Smooth muscle cell (in vitro differentiated cells): ENCODE measurements at regions not wholly inside any gene's neighbourhood (a gene's known extent, or its start where the extent isn't known, plus 50 kb on each side); places are given as distances from the start of the nearest gene placed in this dataset.

Experiments used
- DNase-seq: peaks from one replicate; lab custom pipeline; 2025; ENCODE audit not compliant: unreplicated experiment; lab: John Stamatoyannopoulos, UW
- H2AFZ ChIP-seq: fragments of 200-600 bp; sonication (generic); 2 replicates; pipeline ENCODE4 v1.6.0; 2016; ENCODE audit warnings: antibody characterized with exemption, low read depth, mild to moderate bottlenecking
- H3F3A ChIP-seq: fragments of 200-600 bp; sonication (generic); 2 replicates; pipeline ENCODE4 v1.6.0; 2017; ENCODE audit warnings: antibody characterized with exemption, low read depth
- H3K27ac ChIP-seq: fragments of 200-600 bp; sonication (generic); 2 replicates; pipeline ENCODE4 v1.5.1; 2016; ENCODE audit warnings: low read depth, mild to moderate bottlenecking
- H3K27me3 ChIP-seq: fragments of 200-600 bp; sonication (generic); 2 replicates; pipeline ENCODE4 v1.6.1; 2016; ENCODE audit warnings: low read depth, mild to moderate bottlenecking
- H3K36me3 ChIP-seq: fragments of 200-600 bp; sonication (generic); 2 replicates; pipeline ENCODE4 v1.5.1; 2016; ENCODE audit warnings: low read depth
- H3K4me1 ChIP-seq: fragments of 200-600 bp; sonication (generic); 2 replicates; pipeline ENCODE4 v1.5.1; 2016; ENCODE audit warnings: low read depth
- H3K4me2 ChIP-seq: fragments of 200-600 bp; sonication (generic); 2 replicates; pipeline ENCODE4 v1.6.0; 2016; ENCODE audit warnings: mild to moderate bottlenecking
- H3K4me3 ChIP-seq: fragments of 200-600 bp; sonication (generic); 2 replicates; pipeline ENCODE4 v1.5.1; 2016; ENCODE audit warnings: mild to moderate bottlenecking
- H3K79me2 ChIP-seq: fragments of 200-600 bp; sonication (generic); 2 replicates; pipeline ENCODE4 v1.6.0; 2016; ENCODE audit warnings: low read depth, mild to moderate bottlenecking
- H3K9ac ChIP-seq: fragments of 200-600 bp; sonication (generic); 2 replicates; pipeline ENCODE4 v1.6.0; 2016; ENCODE audit warnings: low read depth
- H3K9me3 ChIP-seq: fragments of 200-600 bp; sonication (generic); replicated peaks from 2 replicates; pipeline ENCODE4 v1.5.1; 2016; ENCODE audit warnings: low read depth
- H4K20me1 ChIP-seq: fragments of 200-600 bp; sonication (generic); 2 replicates; pipeline ENCODE4 v1.6.0; 2016; ENCODE audit warnings: low read depth
- CTCF ChIP-seq: fragments of 200-600 bp; sonication (generic); IDR thresholded peaks from 2 replicates; pipeline ENCODE4 v1.5.1; 2017; ENCODE audit warnings: borderline replicate concordance, mild to moderate bottlenecking, antibody characterized with exemption; ENCODE audit not compliant: insufficient read depth, poor library complexity, severe bottlenecking
- WGBS: methylation state at CpG from one replicate; pipeline ENCODE4 v1.1.7; 2016; ENCODE audit warnings: low lambda C conversion rate; 5-methylcytosine and 5-hydroxymethylcytosine counted together

- H3K79me2 ChIP-seq, result no peaks in the 10 kb centered on the region
- H3K9me3 ChIP-seq, result no peaks in the 10 kb centered on the region
- H3K27me3 ChIP-seq, result no peaks in the 10 kb centered on the region
- WGBS, result 75% methylated on average over 4 of the region's 4 CpGs
- DNase-seq, result no peak
- no peaks in the 10 kb centered on the region for H3K4me1 ChIP-seq
- no peak overlapping the region for H3K4me3 ChIP-seq
- no peak overlapping the region for H2AFZ ChIP-seq
- no peak for TF ChIP-seq CTCF
- no peaks in the 10 kb centered on the region for H3F3A ChIP-seq
- H3K9ac ChIP-seq, result no peak overlapping the region
- no peak overlapping the region for H3K27ac ChIP-seq
- no peaks in the 10 kb centered on the region for H4K20me1 ChIP-seq
- no peak overlapping the region for H3K4me2 ChIP-seq
- H3K36me3 ChIP-seq, result no peaks in the 10 kb centered on the region
Measured at GRCh38 chr1:116207126-116207735, 96.0 kb downstream of the MAB21L3 start.

GRCh38 chr1:116208136-116208535 lies 96.9 kb downstream of the MAB21L3 start:
- DNase-seq, result no peak
- no peaks in the 10 kb centered on the region for H3K9me3 ChIP-seq
- H3K36me3 ChIP-seq, result no peaks in the 10 kb centered on the region
- H3F3A ChIP-seq, result no peaks in the 10 kb centered on the region
- TF ChIP-seq CTCF, result no peak
- H2AFZ ChIP-seq, result no peak overlapping the region
- no peak overlapping the region for H3K9ac ChIP-seq
- H3K27me3 ChIP-seq, result no peaks in the 10 kb centered on the region
- H3K27ac ChIP-seq, result no peak overlapping the region
- no peaks in the 10 kb centered on the region for H3K4me1 ChIP-seq
- no peak overlapping the region for H3K4me2 ChIP-seq
- no peak overlapping the region for H3K4me3 ChIP-seq
- H3K79me2 ChIP-seq, result no peaks in the 10 kb centered on the region
- 90% methylated on average over 6 of the region's 6 CpGs for WGBS
- H4K20me1 ChIP-seq, result no peaks in the 10 kb centered on the region

GRCh38 chr1:116211294-116211693 lies 100.1 kb downstream of the MAB21L3 start:
- no peaks in the 10 kb centered on the region for H3K9me3 ChIP-seq
- no peaks in the 10 kb centered on the region for H3K79me2 ChIP-seq
- no peak overlapping the region for H3K9ac ChIP-seq
- H3K4me1 ChIP-seq, result no peaks in the 10 kb centered on the region
- no peak for DNase-seq
- TF ChIP-seq CTCF, result no peak
- no peak overlapping the region for H3K4me2 ChIP-seq
- H3K36me3 ChIP-seq, result no peaks in the 10 kb centered on the region
- H3F3A ChIP-seq, result no peaks in the 10 kb centered on the region
- H3K27me3 ChIP-seq, result no peaks in the 10 kb centered on the region
- H3K4me3 ChIP-seq, result no peak overlapping the region
- H3K27ac ChIP-seq, result no peak overlapping the region
- no peaks in the 10 kb centered on the region for H4K20me1 ChIP-seq
- no peak overlapping the region for H2AFZ ChIP-seq
- 87% methylated on average over 5 of the region's 5 CpGs for WGBS

- 82% methylated on average over 6 of the region's 6 CpGs for WGBS
- no peaks in the 10 kb centered on the region for H3K36me3 ChIP-seq
- H3K27me3 ChIP-seq, result no peaks in the 10 kb centered on the region
- no peaks in the 10 kb centered on the region for H3K4me1 ChIP-seq
- no peak for DNase-seq
- H3K9ac ChIP-seq, result no peak overlapping the region
- TF ChIP-seq CTCF, result no peak
- H3F3A ChIP-seq, result no peaks in the 10 kb centered on the region
- H3K4me3 ChIP-seq, result no peak overlapping the region
- no peaks in the 10 kb centered on the region for H4K20me1 ChIP-seq
- H2AFZ ChIP-seq, result no peak overlapping the region
- no peak overlapping the region for H3K27ac ChIP-seq
- no peaks in the 10 kb centered on the region for H3K9me3 ChIP-seq
- H3K4me2 ChIP-seq, result no peak overlapping the region
- no peaks in the 10 kb centered on the region for H3K79me2 ChIP-seq
Measured at GRCh38 chr1:116218922-116219321, 107.7 kb downstream of the MAB21L3 start.
